NT2/D1 (cell line): ENCODE measurements at regions not wholly inside any gene's neighbourhood (a gene's known extent, or its start where the extent isn't known, plus 50 kb on each side); places are given as distances from the start of the nearest gene placed in this dataset.

ENCODE experiments used
- YY1 ChIP-seq: IDR thresholded peaks from 2 replicates; pipeline ENCODE4 v1.6.1; 2011; ENCODE audit not compliant: insufficient read length, insufficient read depth
- ZNF274 ChIP-seq: IDR thresholded peaks from 2 replicates; pipeline ENCODE4 v1.6.1; 2011; ENCODE audit warnings: mild to moderate bottlenecking, low read depth, low read length

DNA sequence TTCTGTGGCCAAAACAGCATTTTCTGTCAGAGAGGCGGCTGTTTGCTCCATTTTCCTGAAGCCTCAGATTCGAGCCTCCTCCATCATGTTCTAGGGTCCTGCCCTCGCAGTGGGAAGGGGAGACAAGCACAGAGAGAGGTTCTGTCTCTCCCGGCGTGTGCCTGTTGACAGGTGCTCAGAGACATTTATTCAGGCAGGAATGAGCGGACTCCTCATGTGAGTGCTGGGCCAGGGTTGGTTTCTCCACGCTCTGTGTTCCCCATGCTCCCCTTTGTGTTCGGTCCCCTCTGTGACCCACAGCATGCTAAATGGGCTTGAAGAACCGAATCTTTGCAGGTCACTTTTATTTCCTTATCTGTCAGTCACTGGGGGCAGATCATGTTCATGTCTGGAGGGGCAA, 374.6 kb downstream of the GLRX3 start:
- no peak for TF ChIP-seq YY1
- no peak for TF ChIP-seq ZNF274
